NCI-H510A treated with DMSO at 0.1 percent for 48 hours (cell line): ENCODE measurements at regions not wholly inside any gene's neighbourhood (a gene's known extent, or its start where the extent isn't known, plus 50 kb on each side); places are given as distances from the start of the nearest gene placed in this dataset.

Experiments
- DNase-seq: peaks from one replicate; lab custom pipeline; 2025; lab: John Stamatoyannopoulos, UW

- DNase-seq: no peak
Observed at GRCh38 chr20:22315073-22315472, 269.3 kb downstream of the FOXA2 start.

GRCh38 chr20:22312744-22313346, 271.5 kb downstream of the FOXA2 start:
- DNase-seq: peak; percentile 21

GRCh38 chr20:22308934-22309333, 275.4 kb downstream of the FOXA2 start:
- no peak for DNase-seq

GRCh38 chr20:22307409-22307808, 277.0 kb downstream of the FOXA2 start:
- no peak for DNase-seq

- DNase-seq: no peak
Observed at GRCh38 chr20:22305381-22305780, 279.0 kb downstream of the FOXA2 start.

GRCh38 chr20:22303523-22303922, 280.8 kb downstream of the FOXA2 start:
- DNase-seq: no peak

GRCh38 chr20:22302039-22302438, 282.3 kb downstream of the FOXA2 start:
- DNase-seq: no peak

GRCh38 chr20:22293886-22294285, 290.5 kb downstream of the FOXA2 start:
- DNase-seq: no peak

GRCh38 chr20:22289442-22289841, 294.9 kb downstream of the FOXA2 start:
- no peak for DNase-seq

- no peak for DNase-seq
Observed at GRCh38 chr20:22288957-22289356, 295.4 kb downstream of the FOXA2 start.

- no peak for DNase-seq
Observed at GRCh38 chr20:22288156-22288555, 296.2 kb downstream of the FOXA2 start.

- DNase-seq: no peak
Observed at GRCh38 chr20:22285555-22285954, 298.8 kb downstream of the FOXA2 start.

GRCh38 chr20:22282696-22283095, 301.7 kb downstream of the FOXA2 start:
- DNase-seq: no peak

GRCh38 chr20:22274330-22274729, 310.0 kb downstream of the FOXA2 start:
- DNase-seq: no peak

- no peak for DNase-seq
Observed at GRCh38 chr20:22268675-22269074, 315.7 kb downstream of the FOXA2 start.

- no peak for DNase-seq
Observed at GRCh38 chr20:22264917-22265316, 319.5 kb downstream of the FOXA2 start.

GRCh38 chr20:22260506-22260905, 323.9 kb downstream of the FOXA2 start:
- no peak for DNase-seq

- DNase-seq: no peak
Observed at GRCh38 chr20:22257912-22258311, 326.5 kb downstream of the FOXA2 start.

GRCh38 chr20:22248051-22248667, 336.2 kb downstream of the FOXA2 start:
- no peak for DNase-seq

- no peak for DNase-seq
Observed at GRCh38 chr20:22245139-22245538, 339.2 kb downstream of the FOXA2 start.

GRCh38 chr20:22243067-22243466, 341.3 kb downstream of the FOXA2 start:
- no peak for DNase-seq

GRCh38 chr20:22241609-22242008, 342.8 kb downstream of the FOXA2 start:
- DNase-seq: no peak

- DNase-seq: no peak
Observed at GRCh38 chr20:22232923-22233322, 351.4 kb downstream of the FOXA2 start.

GRCh38 chr20:22232473-22232872, 351.9 kb downstream of the FOXA2 start:
- DNase-seq: no peak
